Endodermal cell (in vitro differentiated cells): ENCODE measurements at regions not wholly inside any gene's neighbourhood (a gene's known extent, or its start where the extent isn't known, plus 50 kb on each side); places are given as distances from the start of the nearest gene placed in this dataset.

Experiments
- DNase-seq: peaks from one replicate; pipeline ENCODE4 v3.0.0-alpha.2; 2017
- H3K27ac ChIP-seq: 2 replicates; pipeline ENCODE4 v1.5.1; 2013; ENCODE audit warnings: mild to moderate bottlenecking, low read depth, low read length, moderate library complexity
- H3K27me3 ChIP-seq: 2 replicates; pipeline ENCODE4 v1.6.1; 2013; ENCODE audit warnings: mild to moderate bottlenecking, low read length, moderate library complexity; ENCODE audit not compliant: insufficient read depth, control insufficient read depth, poor library complexity, severe bottlenecking
- H3K36me3 ChIP-seq: 2 replicates; pipeline ENCODE4 v1.7.0; 2013; ENCODE audit warnings: mild to moderate bottlenecking, low read length, moderate library complexity; ENCODE audit not compliant: control insufficient read depth, insufficient read depth
- H3K4me1 ChIP-seq: one replicate; pipeline ENCODE4 v1.7.0; 2013; ENCODE audit warnings: low read length; ENCODE audit not compliant: control insufficient read depth, insufficient read depth
- H3K4me3 ChIP-seq: 2 replicates; pipeline ENCODE4 v1.5.1; 2013; ENCODE audit warnings: mild to moderate bottlenecking, low read length, moderate library complexity
- H3K9ac ChIP-seq: 2 replicates; pipeline ENCODE4 v1.6.1; 2013; ENCODE audit warnings: mild to moderate bottlenecking, low read length, moderate library complexity; ENCODE audit not compliant: poor library complexity, severe bottlenecking; ENCODE audit errors: extremely low read depth
- H3K9me3 ChIP-seq: 2 replicates; pipeline ENCODE4 v1.6.1; 2013; ENCODE audit warnings: mild to moderate bottlenecking, low read length, moderate library complexity; ENCODE audit not compliant: control insufficient read depth
- H3K27ac Mint-ChIP-seq: 2 replicates; pipeline ENCODE4 v1.8.0; 2020; ENCODE audit warnings: mixed read lengths
- H3K27me3 Mint-ChIP-seq: 2 replicates; pipeline ENCODE4 v1.8.0; 2021; ENCODE audit warnings: mild to moderate bottlenecking, mixed read lengths; ENCODE audit not compliant: insufficient read depth
- H3K36me3 Mint-ChIP-seq: 2 replicates; pipeline ENCODE4 v1.8.0; 2020; ENCODE audit warnings: low read depth, mixed read lengths
- H3K4me1 Mint-ChIP-seq: 2 replicates; pipeline ENCODE4 v1.8.0; 2020; ENCODE audit warnings: mixed read lengths
- H3K4me3 Mint-ChIP-seq: 2 replicates; pipeline ENCODE4 v1.8.0; 2020; ENCODE audit warnings: mild to moderate bottlenecking, moderate library complexity, mixed read lengths
- H3K9me3 Mint-ChIP-seq: 2 replicates; pipeline ENCODE4 v1.8.0; 2020; ENCODE audit warnings: mild to moderate bottlenecking, mixed read lengths
- WGBS, 2 experiments: methylation state at CpG; one replicate each; pipeline versions ENCODE4 v1.1.5 to v1.1.7; 2013; ENCODE audit warnings: missing lambda C conversion rate in 2 of 2, mixed read lengths in 1 of 2; ENCODE audit not compliant: insufficient coverage in 1 of 2, insufficient read length in 1 of 2; 5-methylcytosine and 5-hydroxymethylcytosine counted together
- TF ChIP-seq, protein P1 (sequence below): fragments of 200-600 bp; sonication (generic); conservative IDR thresholded peaks from 2 replicates; pipeline ENCODE4 v1.5.0; 2021; ENCODE audit warnings: antibody characterized with exemption, mild to moderate bottlenecking

GRCh38 chr6:15912505-15913400, 216.1 kb upstream of the MYLIP start:
- TF ChIP-seq, protein P1, sequence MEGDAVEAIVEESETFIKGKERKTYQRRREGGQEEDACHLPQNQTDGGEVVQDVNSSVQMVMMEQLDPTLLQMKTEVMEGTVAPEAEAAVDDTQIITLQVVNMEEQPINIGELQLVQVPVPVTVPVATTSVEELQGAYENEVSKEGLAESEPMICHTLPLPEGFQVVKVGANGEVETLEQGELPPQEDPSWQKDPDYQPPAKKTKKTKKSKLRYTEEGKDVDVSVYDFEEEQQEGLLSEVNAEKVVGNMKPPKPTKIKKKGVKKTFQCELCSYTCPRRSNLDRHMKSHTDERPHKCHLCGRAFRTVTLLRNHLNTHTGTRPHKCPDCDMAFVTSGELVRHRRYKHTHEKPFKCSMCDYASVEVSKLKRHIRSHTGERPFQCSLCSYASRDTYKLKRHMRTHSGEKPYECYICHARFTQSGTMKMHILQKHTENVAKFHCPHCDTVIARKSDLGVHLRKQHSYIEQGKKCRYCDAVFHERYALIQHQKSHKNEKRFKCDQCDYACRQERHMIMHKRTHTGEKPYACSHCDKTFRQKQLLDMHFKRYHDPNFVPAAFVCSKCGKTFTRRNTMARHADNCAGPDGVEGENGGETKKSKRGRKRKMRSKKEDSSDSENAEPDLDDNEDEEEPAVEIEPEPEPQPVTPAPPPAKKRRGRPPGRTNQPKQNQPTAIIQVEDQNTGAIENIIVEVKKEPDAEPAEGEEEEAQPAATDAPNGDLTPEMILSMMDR: no peak
- H3K4me1 ChIP-seq: peaks cover 4% of the 10 kb centered on the region
- no peak for DNase-seq

GRCh38 chr6:15911753-15912504, 217.0 kb upstream of the MYLIP start:
- H3K4me3 Mint-ChIP-seq: no peak overlapping the region
- Histone ChIP-seq H3K4me3 (no peak overlapping the region), H3K4me1 (peaks cover 4% of the 10 kb centered on the region), H3K27me3 (no peaks in the 10 kb centered on the region), H3K9me3 (no peaks in the 10 kb centered on the region), H3K9ac (no peak overlapping the region), H3K27ac (no peak overlapping the region), H3K36me3 (no peaks in the 10 kb centered on the region)
- TF ChIP-seq, protein P1: no peak
- 74 to 100% methylated on average over 2 to 6 of the region's 6 CpGs for whole genome bisulfite sequencing, 2 experiments
- no peaks in the 10 kb centered on the region for H3K27me3 Mint-ChIP-seq
- H3K36me3 Mint-ChIP-seq: no peaks in the 10 kb centered on the region
- H3K27ac Mint-ChIP-seq: no peak overlapping the region
- H3K4me1 Mint-ChIP-seq: peaks cover 40% of the 10 kb centered on the region
- H3K9me3 Mint-ChIP-seq: no peaks in the 10 kb centered on the region
- DNase-seq: peak; percentile 70

More at GRCh38 chr6:15912505-15913400, 216.1 kb upstream of the MYLIP start:
- Mint-ChIP-seq H3K27me3 (no peaks in the 10 kb centered on the region), H3K4me3 (no peak overlapping the region), H3K4me1 (peaks cover 35% of the 10 kb centered on the region), H3K27ac (no peak overlapping the region), H3K9me3 (no peaks in the 10 kb centered on the region), H3K36me3 (no peaks in the 10 kb centered on the region)
- Histone ChIP-seq H3K9me3 (no peaks in the 10 kb centered on the region), H3K4me3 (no peak overlapping the region), H3K36me3 (no peaks in the 10 kb centered on the region), H3K27me3 (no peaks in the 10 kb centered on the region), H3K27ac (no peak overlapping the region), H3K9ac (no peak overlapping the region)
- WGBS, 2 experiments: 84 to 90% methylated on average over 5 to 9 of the region's 9 CpGs

GRCh38 chr6:15909290-15910070, 219.4 kb upstream of the MYLIP start:
- Histone ChIP-seq H3K27me3 (no peaks in the 10 kb centered on the region), H3K9me3 (no peaks in the 10 kb centered on the region), H3K9ac (no peak overlapping the region), H3K4me3 (no peak overlapping the region), H3K27ac (no peak overlapping the region), H3K4me1 (peaks cover 4% of the 10 kb centered on the region), H3K36me3 (no peaks in the 10 kb centered on the region)
- TF ChIP-seq, protein P1: no peak
- DNase-seq: no peak
- H3K4me1 Mint-ChIP-seq: peaks cover 45% of the 10 kb centered on the region
- no peaks in the 10 kb centered on the region for H3K9me3 Mint-ChIP-seq
- no peak overlapping the region for H3K4me3 Mint-ChIP-seq
- no peaks in the 10 kb centered on the region for H3K36me3 Mint-ChIP-seq
- H3K27me3 Mint-ChIP-seq: no peaks in the 10 kb centered on the region
- H3K27ac Mint-ChIP-seq: no peak overlapping the region
- 94 to 99% methylated on average over 9 to 10 of the region's 10 CpGs for WGBS, 2 experiments
